Fibroblast of mammary gland (primary cell): ENCODE measurements at regions not wholly inside any gene's neighbourhood (a gene's known extent, or its start where the extent isn't known, plus 50 kb on each side); places are given as distances from the start of the nearest gene placed in this dataset.

Source experiments
- DNase-seq: peaks from one replicate; pipeline ENCODE4 v3.0.0-alpha.2; 2010; ENCODE audit warnings: low read depth
- H3K4me3 ChIP-seq: 2 replicates; pipeline ENCODE4 v1.5.1; 2011; ENCODE audit warnings: low read depth, mild to moderate bottlenecking, low read length, moderate library complexity; ENCODE audit not compliant: control insufficient read depth
- TF ChIP-seq, protein P1 (sequence below): conservative IDR thresholded peaks from 2 replicates; pipeline ENCODE4 v1.5.1; 2011; ENCODE audit warnings: low read depth, low read length, inconsistent platforms; ENCODE audit not compliant: control insufficient read depth, insufficient read depth

DNA sequence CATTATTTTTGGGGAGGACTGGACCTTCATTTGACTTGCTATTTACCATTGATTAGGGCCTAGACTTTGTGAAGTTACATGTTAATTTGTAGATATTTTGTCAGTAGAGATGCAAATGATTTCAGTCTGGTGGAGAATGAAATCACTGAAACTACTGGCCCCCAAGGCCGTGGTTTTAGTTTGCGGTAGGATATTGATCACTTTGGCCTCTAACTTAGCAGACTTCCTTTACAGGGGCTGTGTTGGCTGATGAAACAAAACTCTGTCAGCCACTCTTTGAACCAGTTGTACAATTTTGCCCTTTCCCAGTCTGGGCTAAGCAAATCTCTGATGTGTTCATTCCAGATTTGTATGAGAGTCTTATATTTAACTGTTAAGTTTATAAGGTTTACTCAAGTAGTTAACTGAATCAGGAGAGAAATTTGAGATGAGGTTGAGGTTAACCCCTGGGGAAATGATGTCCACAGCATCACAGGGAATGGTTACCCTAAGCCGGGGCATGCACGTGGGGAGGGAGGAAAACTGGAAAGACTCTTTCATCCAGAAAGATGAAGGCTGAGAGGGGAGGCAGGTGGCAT lies 105.7 kb upstream of the INSIG1 start:
- no peak overlapping the region for H3K4me3 ChIP-seq
- TF ChIP-seq, protein P1, sequence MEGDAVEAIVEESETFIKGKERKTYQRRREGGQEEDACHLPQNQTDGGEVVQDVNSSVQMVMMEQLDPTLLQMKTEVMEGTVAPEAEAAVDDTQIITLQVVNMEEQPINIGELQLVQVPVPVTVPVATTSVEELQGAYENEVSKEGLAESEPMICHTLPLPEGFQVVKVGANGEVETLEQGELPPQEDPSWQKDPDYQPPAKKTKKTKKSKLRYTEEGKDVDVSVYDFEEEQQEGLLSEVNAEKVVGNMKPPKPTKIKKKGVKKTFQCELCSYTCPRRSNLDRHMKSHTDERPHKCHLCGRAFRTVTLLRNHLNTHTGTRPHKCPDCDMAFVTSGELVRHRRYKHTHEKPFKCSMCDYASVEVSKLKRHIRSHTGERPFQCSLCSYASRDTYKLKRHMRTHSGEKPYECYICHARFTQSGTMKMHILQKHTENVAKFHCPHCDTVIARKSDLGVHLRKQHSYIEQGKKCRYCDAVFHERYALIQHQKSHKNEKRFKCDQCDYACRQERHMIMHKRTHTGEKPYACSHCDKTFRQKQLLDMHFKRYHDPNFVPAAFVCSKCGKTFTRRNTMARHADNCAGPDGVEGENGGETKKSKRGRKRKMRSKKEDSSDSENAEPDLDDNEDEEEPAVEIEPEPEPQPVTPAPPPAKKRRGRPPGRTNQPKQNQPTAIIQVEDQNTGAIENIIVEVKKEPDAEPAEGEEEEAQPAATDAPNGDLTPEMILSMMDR: no peak
- DNase-seq: no peak

DNA sequence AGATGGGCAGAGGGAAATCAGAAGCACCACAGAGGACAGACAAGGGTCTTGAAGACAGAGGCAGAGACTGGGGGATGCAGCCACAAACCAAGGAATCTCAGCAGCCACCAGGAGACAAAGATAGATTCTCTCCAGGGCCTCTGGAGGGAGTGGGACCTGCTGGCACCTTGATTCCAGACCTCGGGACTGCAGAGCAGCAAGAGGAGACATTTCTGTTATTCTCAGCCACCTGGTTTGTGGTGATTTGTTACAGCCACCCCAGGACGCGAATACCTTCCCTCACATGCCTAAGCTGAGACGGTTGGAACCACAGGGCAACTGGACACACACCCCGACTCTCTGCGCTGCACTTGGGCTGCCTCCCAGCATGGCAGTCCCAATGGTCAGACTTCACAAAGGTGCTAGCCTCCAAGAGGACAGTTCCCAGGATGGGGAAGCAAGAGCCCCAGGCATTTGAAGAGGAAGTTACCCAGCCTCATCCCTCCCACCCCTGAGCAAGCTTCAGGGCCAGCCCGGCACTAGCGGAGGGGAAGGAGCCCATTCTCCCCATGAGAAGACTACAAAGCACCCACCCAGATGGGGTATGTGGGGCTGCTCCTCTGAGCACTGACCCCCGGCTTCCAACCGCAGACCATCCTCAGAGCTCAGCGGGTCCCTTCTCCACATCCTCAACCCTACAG lies 104.6 kb upstream of the INSIG1 start:
- TF ChIP-seq, protein P1: no peak
- H3K4me3 ChIP-seq: no peak overlapping the region
- no peak for DNase-seq

DNA sequence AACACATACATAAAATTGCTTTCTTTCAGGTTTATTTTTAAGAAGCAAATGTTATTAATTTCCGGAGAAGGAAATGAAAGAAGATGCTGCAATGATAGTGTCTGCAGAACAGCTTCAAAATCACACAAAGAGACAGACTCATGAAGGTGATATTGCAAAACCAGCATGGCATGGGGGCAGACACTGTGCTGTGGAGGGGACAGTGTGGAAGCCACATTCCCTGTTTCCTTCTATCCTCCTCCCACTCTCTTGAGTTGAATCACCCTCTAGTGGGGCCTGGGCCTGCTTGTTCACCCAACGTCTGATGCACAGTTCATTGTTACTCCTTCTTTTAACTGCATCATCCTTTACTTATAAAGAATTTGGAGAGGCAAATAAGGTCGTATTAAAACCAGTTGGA lies 104.0 kb upstream of the INSIG1 start:
- no peak for DNase-seq
- H3K4me3 ChIP-seq: no peak overlapping the region
- TF ChIP-seq, protein P1: no peak

DNA sequence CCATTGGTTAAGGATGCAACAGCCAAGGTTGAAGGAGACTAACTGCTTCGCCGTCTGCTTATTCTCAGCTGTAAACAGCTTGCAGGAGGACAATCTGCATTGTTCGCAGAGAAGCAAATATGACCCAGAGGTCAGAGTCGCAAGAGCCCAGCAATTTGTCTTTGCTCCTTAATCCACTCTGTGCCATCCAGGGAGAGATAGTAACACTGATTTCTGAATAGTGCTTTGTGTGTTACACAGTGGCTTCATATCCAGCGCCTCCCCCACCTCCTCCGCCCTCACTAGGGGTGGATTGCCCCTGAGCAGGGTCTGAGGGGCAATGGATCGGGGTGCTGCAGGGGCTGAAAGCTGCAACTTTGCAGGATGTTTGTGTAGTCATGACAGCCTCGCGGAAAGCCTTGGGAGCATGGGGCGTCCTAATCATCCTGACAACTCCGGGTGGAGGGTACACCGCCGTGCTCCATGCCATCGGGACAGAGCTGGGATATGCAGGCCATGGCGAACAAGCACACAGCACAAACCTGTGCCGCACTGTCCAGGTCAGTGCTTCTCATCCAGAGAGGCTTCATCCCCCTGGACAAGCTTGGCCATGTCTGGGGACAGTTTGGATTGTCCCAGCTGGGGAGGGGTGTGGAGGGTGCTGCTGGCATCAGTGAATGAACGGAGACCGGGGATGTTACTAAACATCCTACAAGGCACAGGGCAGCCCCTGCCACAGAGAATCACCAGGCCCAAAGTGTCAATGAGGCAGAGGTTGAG lies 103.1 kb upstream of the INSIG1 start:
- no peak for DNase-seq

DNA sequence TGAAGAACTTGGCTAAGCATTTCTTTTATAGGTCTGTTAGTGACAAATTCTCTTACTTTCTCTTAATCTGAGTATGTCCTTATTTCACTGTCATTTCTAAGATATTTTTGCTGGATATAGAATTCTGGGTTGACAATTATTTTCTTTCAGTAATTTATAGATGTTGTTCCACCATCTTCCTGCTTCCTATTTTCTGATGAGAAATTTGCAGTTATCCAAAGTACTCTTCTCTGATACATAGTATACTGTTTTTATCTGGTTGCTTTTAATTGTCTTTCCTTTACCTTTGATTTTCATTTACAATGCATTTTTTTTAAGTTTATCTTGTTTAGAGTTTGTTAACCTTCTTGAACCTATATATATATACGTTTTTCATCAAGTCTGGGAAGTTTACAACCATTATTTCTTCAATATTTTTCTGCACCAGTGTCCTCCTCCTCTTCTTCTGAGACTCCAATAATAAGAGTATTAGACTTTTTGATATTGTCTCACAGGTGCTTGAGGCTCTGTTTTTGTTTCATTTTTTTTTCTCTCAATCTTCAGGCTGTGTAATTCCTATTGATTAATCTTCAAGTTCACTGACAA lies 101.6 kb upstream of the INSIG1 start:
- H3K4me3 ChIP-seq: no peak overlapping the region
- TF ChIP-seq, protein P1: no peak
- no peak for DNase-seq

More for the DNA sequence above, 103.1 kb upstream of the INSIG1 start:
- TF ChIP-seq, protein P1: no peak
- no peak overlapping the region for H3K4me3 ChIP-seq

DNA sequence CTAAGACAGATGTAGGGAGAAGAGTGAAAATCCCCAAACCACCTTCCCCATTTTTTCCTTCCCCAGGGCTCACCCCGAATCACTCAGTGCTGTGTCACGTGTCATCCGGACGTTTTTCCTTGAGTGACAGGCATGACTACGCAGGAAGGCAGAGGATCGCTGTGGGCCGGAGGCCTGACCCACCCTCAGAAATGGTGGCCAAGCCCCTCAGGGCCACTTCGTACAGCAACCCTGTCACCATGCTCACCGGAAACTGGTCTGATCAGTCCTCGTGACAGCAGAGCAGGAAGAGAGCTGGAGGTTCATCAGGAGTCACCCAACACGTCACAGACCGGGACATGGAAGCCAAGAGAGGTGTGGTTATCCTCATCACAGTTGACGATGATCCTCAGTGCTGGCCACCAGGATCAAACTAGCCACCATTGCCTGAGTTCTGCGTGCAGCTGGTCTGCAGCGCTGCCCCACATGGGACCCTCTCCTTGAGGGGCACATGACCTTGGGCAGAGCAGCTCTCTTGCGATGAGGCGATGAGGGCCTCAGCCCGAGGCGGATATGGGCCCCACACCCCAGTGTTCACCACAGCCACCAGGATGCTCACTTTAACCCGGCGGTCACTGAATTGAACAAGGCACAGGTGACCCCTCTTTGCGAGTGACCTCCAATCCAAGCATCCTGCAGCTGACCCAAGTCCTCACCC lies 99.3 kb upstream of the INSIG1 start:
- DNase-seq: no peak
- H3K4me3 ChIP-seq: no peak overlapping the region
- TF ChIP-seq, protein P1: no peak
